K562 (cell line): ENCODE measurements at regions not wholly inside any gene's neighbourhood (a gene's known extent, or its start where the extent isn't known, plus 50 kb on each side); places are given as distances from the start of the nearest gene placed in this dataset.

ENCODE experiments used
- ATAC-seq: fragments of 200-7000 bp; cut with Tn5 transposase; 3 replicates; pipeline ENCODE4 v1.9.1; 2020; ENCODE audit warnings: moderate library complexity
- BruUV-seq: library from RNA; stranded (reverse); fragments of 400-500 nt; replicated peaks from 2 replicates; lab custom pipeline; 2021; lab: Mats Ljungman, UMichigan
- CTCF ChIA-PET: fragments of 300-600 bp; formaldehyde crosslinking; extraction: SDS; loops from one replicate; lab custom pipeline; 2021; ENCODE audit warnings: low intra/inter-chr PET ratio; lab: Yijun Ruan, JAX
- POLR2A ChIA-PET: fragments of 300-600, 350-650 bp; sonication (Branson Sonifier 250); formaldehyde crosslinking; extraction: SDS; loops from one replicate; lab custom pipeline; 2021; ENCODE audit warnings: antibody characterized with exemption, inconsistent platforms; lab: Yijun Ruan, JAX
- DNase-seq, 4 experiments: peaks; one replicate each; pipeline versions ENCODE4 v3.0.0 to v3.0.0-alpha.2; 2011 to 2018; ENCODE audit warnings: low spot score in 3 of 4, mixed read lengths in 3 of 4; ENCODE audit errors: extremely low read depth in 1 of 4
- FAIRE-seq: peaks from 2 replicates; lab custom pipeline; 2011; peaks lifted over from hg19 to GRCh38; lab: Jason Lieb, UNC
- H2AFZ ChIP-seq: 2 replicates; pipeline ENCODE4 v1.6.0; 2011; ENCODE audit warnings: low read depth, low read length, control low read depth, inconsistent platforms
- H3K27ac ChIP-seq: fragments of 200-600 bp; 3 replicates; pipeline ENCODE4 v1.8.0; 2011; ENCODE audit warnings: low read depth, mild to moderate bottlenecking, control low read depth, inconsistent platforms, low read length, moderate library complexity, mixed read lengths; ENCODE audit errors: extremely low read depth
- H3K27me3 ChIP-seq, 2 experiments: fragments of 300-600 bp in 1 of 2; 2 replicates in 1 of 2; 3 replicates in 1 of 2; pipeline versions ENCODE4 v1.6.0 to v1.8.0; 2011; ENCODE audit warnings: inconsistent platforms in 2 of 2, low read length in 2 of 2, mild to moderate bottlenecking in 1 of 2, mixed read lengths in 1 of 2, moderate library complexity in 1 of 2; ENCODE audit not compliant: control insufficient read depth in 2 of 2, insufficient read depth in 2 of 2
- H3K36me3 ChIP-seq: fragments of 300-600 bp; 3 replicates; pipeline ENCODE4 v1.8.0; 2011; ENCODE audit warnings: mild to moderate bottlenecking, low read length, inconsistent platforms; ENCODE audit not compliant: control insufficient read depth, insufficient read depth
- H3K4me1 ChIP-seq, 2 experiments: fragments of 200-600 bp in 1 of 2; replicated peaks in 1 of 2; 2 replicates in 1 of 2; 3 replicates in 1 of 2; pipeline versions ENCODE4 v1.5.1 to v1.8.0; 2011; ENCODE audit warnings: inconsistent platforms in 2 of 2, low read length in 2 of 2, mild to moderate bottlenecking in 1 of 2, mixed read lengths in 1 of 2, moderate library complexity in 1 of 2; ENCODE audit not compliant: control insufficient read depth in 2 of 2, insufficient read depth in 2 of 2
- H3K4me2 ChIP-seq: 2 replicates; pipeline ENCODE4 v1.6.1; 2011; ENCODE audit warnings: low read length, control low read depth, inconsistent platforms, mixed read lengths; ENCODE audit not compliant: insufficient read depth
- H3K4me3 ChIP-seq: fragments of 200-600 bp; sonication (generic), shearing (Covaris generic); 2 replicates; pipeline ENCODE4 v1.5.1; 2016; ENCODE audit warnings: control low read depth, inconsistent platforms
- H3K79me2 ChIP-seq: fragments of 200-600 bp; 3 replicates; pipeline ENCODE4 v1.8.0; 2011; ENCODE audit warnings: low read length, inconsistent platforms; ENCODE audit not compliant: control insufficient read depth, insufficient read depth
- H3K9ac ChIP-seq, 2 experiments: 2 replicates each; pipeline versions ENCODE4 v1.6.0 to v1.6.1; 2011; ENCODE audit warnings: low read depth in 2 of 2, low read length in 2 of 2, control low read depth in 1 of 2, inconsistent platforms in 1 of 2, mild to moderate bottlenecking in 1 of 2, mixed read lengths in 1 of 2; ENCODE audit not compliant: insufficient read depth in 1 of 2
- H3K9me1 ChIP-seq: one replicate; pipeline ENCODE4 v1.6.0; 2011; ENCODE audit warnings: inconsistent platforms, mild to moderate bottlenecking, low read length, moderate library complexity; ENCODE audit not compliant: control insufficient read depth, insufficient read depth
- H3K9me3 ChIP-seq: replicated peaks from 2 replicates; pipeline ENCODE4 v1.5.1; 2011; ENCODE audit warnings: low read depth, low read length, inconsistent platforms; ENCODE audit not compliant: control insufficient read depth, insufficient read depth
- H4K20me1 ChIP-seq: replicated peaks from 2 replicates; pipeline ENCODE4 v1.6.1; 2011; ENCODE audit warnings: low read length, inconsistent platforms, mixed read lengths; ENCODE audit not compliant: control insufficient read depth, insufficient read depth
- CCAR2 ChIP-seq: fragments of 200-400 bp; formaldehyde crosslinking; IDR thresholded peaks from 2 replicates; pipeline ENCODE4 v1.6.1; 2017; ENCODE audit warnings: mild to moderate bottlenecking, low read depth, low read length
- CXXC5 ChIP-seq: fragments of 250-450 bp; sonication (Bioruptor Pico); IDR thresholded peaks from 2 replicates; pipeline ENCODE4 v1.8.0; 2022; ENCODE audit warnings: inconsistent platforms, mild to moderate bottlenecking, moderate library complexity
- FOXA1 ChIP-seq: fragments of 450-650 bp; IDR thresholded peaks from 2 replicates; pipeline ENCODE4 v1.6.1; 2016; ENCODE audit warnings: mild to moderate bottlenecking, borderline replicate concordance
- FOXP1 ChIP-seq: sonication (generic); formaldehyde crosslinking; IDR thresholded peaks from 2 replicates; pipeline ENCODE4 v1.8.0; 2022; ENCODE audit warnings: mild to moderate bottlenecking, missing genetic modification reagents
- GTF2F1 ChIP-seq: IDR thresholded peaks from 2 replicates; pipeline ENCODE4 v1.6.1; 2011; ENCODE audit warnings: low read depth, low read length, improper control_type of control experiment
- HNRNPK ChIP-seq: fragments of 200-400 bp; formaldehyde crosslinking; IDR thresholded peaks from one replicate; pipeline ENCODE4 v1.6.1; 2018; ENCODE audit warnings: mild to moderate bottlenecking, low read depth, low read length; ENCODE audit not compliant: poor library complexity, severe bottlenecking
- HSF4 ChIP-seq: fragments of 250-450 bp; sonication (Bioruptor Pico); IDR thresholded peaks from 2 replicates; pipeline ENCODE4 v2.1.2; 2022; ENCODE audit warnings: mild to moderate bottlenecking, moderate library complexity, borderline replicate concordance
- KLF16 ChIP-seq: IDR thresholded peaks from 2 replicates; pipeline ENCODE4 v1.6.1; 2016; ENCODE audit warnings: antibody characterized with exemption
- LARP7 ChIP-seq: fragments of 450-650 bp; IDR thresholded peaks from 2 replicates; pipeline ENCODE4 v1.6.1; 2016
- MAFG ChIP-seq: fragments of 450-650 bp; conservative IDR thresholded peaks from 2 replicates; pipeline ENCODE4 v1.6.1; 2016; ENCODE audit warnings: missing genetic modification characterization, missing compliant biosample characterization
- MCM5 ChIP-seq: fragments of 450-650 bp; IDR thresholded peaks from 2 replicates; pipeline ENCODE4 v1.6.1; 2016; ENCODE audit warnings: low read depth
- MTA2 ChIP-seq: fragments of 450-650 bp; IDR thresholded peaks from 2 replicates; pipeline ENCODE4 v1.6.1; 2016; ENCODE audit warnings: low read depth
- ZBTB1 ChIP-seq: sonication (generic); formaldehyde crosslinking; IDR thresholded peaks from 2 replicates; pipeline ENCODE4 v1.8.1; 2023; ENCODE audit warnings: missing genetic modification reagents, low read depth, mild to moderate bottlenecking, borderline replicate concordance
- ZBTB43 ChIP-seq: sonication (generic); formaldehyde crosslinking; IDR thresholded peaks from 2 replicates; pipeline ENCODE4 v1.8.0; 2023; ENCODE audit warnings: mild to moderate bottlenecking, missing genetic modification reagents
- ZNF253 ChIP-seq: fragments of 250-450 bp; sonication (Bioruptor Pico); conservative IDR thresholded peaks from 2 replicates; pipeline ENCODE4 v1.6.1; 2021; ENCODE audit warnings: mild to moderate bottlenecking
- ZNF444 ChIP-seq: fragments of 250-450 bp; sonication (Bioruptor Pico); IDR thresholded peaks from 2 replicates; pipeline ENCODE4 v1.4.0; 2020; ENCODE audit warnings: mild to moderate bottlenecking, moderate library complexity
- ZNF589 ChIP-seq: fragments of 200-800 bp; sonication (Bioruptor generic); IDR thresholded peaks from 2 replicates; pipeline ENCODE4 v1.6.1; 2016; ENCODE audit warnings: low read depth, missing genetic modification characterization, missing compliant biosample characterization
- ZNF609 ChIP-seq: sonication (generic); formaldehyde crosslinking; IDR thresholded peaks from 2 replicates; pipeline ENCODE4 v1.8.1; 2023; ENCODE audit warnings: missing genetic modification reagents, mild to moderate bottlenecking, borderline replicate concordance
- WGBS: fragments of 100-300 bp; shearing (Covaris generic); methylation state at CpG from one replicate; pipeline ENCODE4 v1.1.6; 2016; ENCODE audit warnings: low coverage, mixed read lengths; ENCODE audit not compliant: insufficient coverage; ENCODE audit errors: missing lambda C conversion rate; 5-methylcytosine and 5-hydroxymethylcytosine counted together
- in situ Hi-C: fragments of 300-500 bp; cut with MboI; formaldehyde crosslinking; loops from 4 replicates; pipeline ENCODE4 v1.15.0; 2018; ENCODE audit warnings: inconsistent platforms, mixed read lengths
- intact Hi-C: fragments of 100-400 bp; cut with micrococcal nuclease; formaldehyde crosslinking; loops from 2 replicates; pipeline ENCODE4 v1.14.2; 2022

GRCh38 chr5:118321081-118321480 is 667.3 kb downstream of the DTWD2 start:
- in situ Hi-C loops, result no loop called here
- ATAC-seq (no peak), FAIRE-seq (no peak), DNase-seq (no peak)
- Histone ChIP-seq H3K9me1 (no peaks in the 10 kb centered on the region), H3K9me3 (0 out of 2 replicates have a peak, but pooled peaks cover 2% of the 10 kb centered on the region), H2AFZ (no peak overlapping the region), H3K79me2 (no peaks in the 10 kb centered on the region), H3K4me3 (no peak overlapping the region), H3K27ac (no peak overlapping the region), H3K4me2 (no peak overlapping the region), H3K36me3 (no peaks in the 10 kb centered on the region), H3K27me3 (no peaks in the 10 kb centered on the region), H3K9ac (no peak overlapping the region), H4K20me1 (no peaks in the 10 kb centered on the region), H3K4me1 (no peaks in the 10 kb centered on the region)
- 3% methylated on average over 2 of the region's 2 CpGs for WGBS
- ChIA-PET CTCF (no interaction called here), POLR2A (no interaction called here)
- intact Hi-C loops, result no loop called here
- no TSS peak for BruUV-seq
- TF ChIP-seq ZNF253 (CRISPR knock-in tag) (no peak), HNRNPK (no peak), ZNF589 (CRISPR knock-in tag) (no peak), FOXA1 (no peak), FOXP1 (CRISPR knock-in tag) (no peak), MAFG (tag) (no peak), KLF16 (no peak), ZNF444 (CRISPR knock-in tag) (no peak), MCM5 (no peak), CXXC5 (CRISPR knock-in tag) (no peak), LARP7 (no peak), ZBTB1 (CRISPR knock-in tag) (no peak), CCAR2 (no peak), ZBTB43 (CRISPR knock-in tag) (no peak), MTA2 (no peak), GTF2F1 (no peak), HSF4 (CRISPR knock-in tag) (no peak), ZNF609 (CRISPR knock-in tag) (no peak)
